ENCODE measurements at regions not wholly inside any gene's neighbourhood (a gene's known extent, or its start where the extent isn't known, plus 50 kb on each side); places are given as distances from the start of the nearest gene placed in this dataset.

DNA sequence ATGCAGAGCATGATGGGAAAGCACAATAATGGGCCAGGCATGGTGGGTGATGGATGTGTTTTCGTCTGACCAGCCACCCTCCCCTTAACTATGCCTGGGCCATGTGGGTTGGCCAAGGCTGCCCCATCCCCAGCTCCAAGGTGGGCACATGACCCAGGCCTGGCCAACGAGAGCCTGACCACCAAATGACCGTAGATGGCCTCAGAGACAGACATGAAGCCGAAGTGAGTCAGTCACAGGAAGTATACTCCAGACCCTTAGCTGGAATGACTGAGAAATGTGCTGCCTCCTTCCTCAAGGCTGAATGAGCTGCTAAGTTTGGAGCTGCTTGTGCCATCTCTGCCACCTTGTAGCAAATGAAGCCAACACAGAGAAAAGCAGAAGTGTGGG is 233.6 kb downstream of the BCL11B start:
- no peak overlapping the region for H3K4me3 ChIP-seq (ENCODE audit: control insufficient read depth, low read depth, low read length)
- TF ChIP-seq, protein P1, sequence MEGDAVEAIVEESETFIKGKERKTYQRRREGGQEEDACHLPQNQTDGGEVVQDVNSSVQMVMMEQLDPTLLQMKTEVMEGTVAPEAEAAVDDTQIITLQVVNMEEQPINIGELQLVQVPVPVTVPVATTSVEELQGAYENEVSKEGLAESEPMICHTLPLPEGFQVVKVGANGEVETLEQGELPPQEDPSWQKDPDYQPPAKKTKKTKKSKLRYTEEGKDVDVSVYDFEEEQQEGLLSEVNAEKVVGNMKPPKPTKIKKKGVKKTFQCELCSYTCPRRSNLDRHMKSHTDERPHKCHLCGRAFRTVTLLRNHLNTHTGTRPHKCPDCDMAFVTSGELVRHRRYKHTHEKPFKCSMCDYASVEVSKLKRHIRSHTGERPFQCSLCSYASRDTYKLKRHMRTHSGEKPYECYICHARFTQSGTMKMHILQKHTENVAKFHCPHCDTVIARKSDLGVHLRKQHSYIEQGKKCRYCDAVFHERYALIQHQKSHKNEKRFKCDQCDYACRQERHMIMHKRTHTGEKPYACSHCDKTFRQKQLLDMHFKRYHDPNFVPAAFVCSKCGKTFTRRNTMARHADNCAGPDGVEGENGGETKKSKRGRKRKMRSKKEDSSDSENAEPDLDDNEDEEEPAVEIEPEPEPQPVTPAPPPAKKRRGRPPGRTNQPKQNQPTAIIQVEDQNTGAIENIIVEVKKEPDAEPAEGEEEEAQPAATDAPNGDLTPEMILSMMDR (conservative IDR thresholded peaks at IDR 0.05; ENCODE audit: control insufficient read depth, insufficient read depth, low read depth, low read length): no peak
- peak; percentile 31 for DNase-seq (ENCODE audit: low read depth)

DNA sequence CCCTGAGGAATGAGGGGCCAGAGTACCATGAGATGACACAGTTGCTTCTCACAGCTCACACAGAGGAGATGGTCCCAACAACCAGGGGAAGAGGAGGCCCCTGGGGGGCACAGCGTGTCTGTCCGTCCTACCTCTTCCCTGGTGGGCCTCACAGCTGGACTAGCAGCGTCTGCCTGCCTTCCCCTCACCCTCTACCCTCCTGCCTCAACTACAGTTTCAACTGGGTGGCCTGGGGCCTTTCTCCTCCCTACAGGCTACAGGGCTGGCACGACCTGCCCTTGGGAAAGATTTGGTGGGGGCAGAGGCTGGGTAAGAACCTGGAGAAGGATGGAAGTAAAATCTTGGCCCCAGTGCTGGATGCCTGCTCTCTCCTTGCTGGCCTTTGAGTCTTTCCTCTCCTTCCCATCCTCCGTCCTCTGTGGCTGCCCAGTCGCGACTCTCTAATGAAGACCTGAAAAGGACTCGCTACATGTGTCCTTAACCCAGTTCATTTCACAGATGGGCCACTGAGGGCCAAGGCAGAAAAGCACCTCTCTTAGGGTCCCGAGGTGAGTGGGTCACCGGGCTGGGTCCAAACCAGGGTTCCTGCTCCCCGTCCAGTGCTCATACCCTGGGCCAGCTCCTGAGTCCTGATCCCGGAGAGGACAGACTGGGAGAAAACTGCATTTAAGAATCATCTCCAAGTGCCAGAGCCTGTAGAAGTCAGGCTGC is 232.5 kb downstream of the BCL11B start:
- H3K4me3 ChIP-seq (ENCODE audit: control insufficient read depth, low read depth, low read length): no peak overlapping the region
- TF ChIP-seq, protein P1 (conservative IDR thresholded peaks at IDR 0.05; ENCODE audit: control insufficient read depth, insufficient read depth, low read depth, low read length): no peak
- no peak for DNase-seq (ENCODE audit: low read depth)

DNA sequence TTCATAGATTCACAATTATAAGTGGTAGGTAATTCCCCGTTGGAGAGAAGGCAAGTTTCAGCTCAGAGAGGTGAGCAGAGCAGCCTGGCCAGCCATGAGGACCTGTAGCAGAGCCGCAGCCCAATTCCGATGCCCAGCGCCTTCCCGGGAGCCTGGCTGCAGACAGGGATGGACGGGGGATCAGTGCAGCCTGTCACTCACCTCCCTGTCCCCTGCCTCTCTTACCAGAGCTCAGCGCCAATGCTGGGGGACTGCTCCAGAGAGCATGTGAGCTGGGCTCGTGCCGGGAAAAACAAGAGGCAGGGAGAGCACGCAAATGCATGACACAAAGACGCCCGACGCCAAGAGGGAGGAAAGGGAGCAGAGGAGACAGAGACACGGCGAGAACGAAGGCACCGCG is 231.9 kb downstream of the BCL11B start:
- TF ChIP-seq, protein P1 (conservative IDR thresholded peaks at IDR 0.05; ENCODE audit: control insufficient read depth, insufficient read depth, low read depth, low read length): no peak
- H3K4me3 ChIP-seq (ENCODE audit: control insufficient read depth, low read depth, low read length): no peak overlapping the region
- DNase-seq (ENCODE audit: low read depth): no peak

DNA sequence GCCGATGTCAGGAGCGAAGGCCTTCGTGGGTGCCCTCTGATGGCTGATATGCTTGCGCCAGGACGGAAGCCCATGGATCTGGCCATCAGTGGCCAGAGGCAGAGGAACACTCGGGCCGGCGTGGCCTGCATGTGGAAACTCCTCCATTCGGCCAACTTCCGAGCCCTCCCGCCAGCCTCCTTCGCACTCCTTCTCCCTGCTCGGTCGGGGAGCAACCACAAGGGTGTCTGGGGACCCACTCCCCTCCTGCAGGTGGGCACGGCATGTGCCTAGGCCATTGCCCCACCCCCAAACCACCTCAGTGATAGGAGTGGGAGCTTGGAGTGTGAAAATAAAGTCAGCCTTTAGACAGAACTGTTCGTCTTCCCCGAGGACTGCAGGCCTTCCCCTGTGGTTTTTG is 231.3 kb downstream of the BCL11B start:
- H3K4me3 ChIP-seq (ENCODE audit: control insufficient read depth, low read depth, low read length): no peak overlapping the region
- TF ChIP-seq, protein P1 (conservative IDR thresholded peaks at IDR 0.05; ENCODE audit: control insufficient read depth, insufficient read depth, low read depth, low read length): no peak
- no peak for DNase-seq (ENCODE audit: low read depth)

DNA sequence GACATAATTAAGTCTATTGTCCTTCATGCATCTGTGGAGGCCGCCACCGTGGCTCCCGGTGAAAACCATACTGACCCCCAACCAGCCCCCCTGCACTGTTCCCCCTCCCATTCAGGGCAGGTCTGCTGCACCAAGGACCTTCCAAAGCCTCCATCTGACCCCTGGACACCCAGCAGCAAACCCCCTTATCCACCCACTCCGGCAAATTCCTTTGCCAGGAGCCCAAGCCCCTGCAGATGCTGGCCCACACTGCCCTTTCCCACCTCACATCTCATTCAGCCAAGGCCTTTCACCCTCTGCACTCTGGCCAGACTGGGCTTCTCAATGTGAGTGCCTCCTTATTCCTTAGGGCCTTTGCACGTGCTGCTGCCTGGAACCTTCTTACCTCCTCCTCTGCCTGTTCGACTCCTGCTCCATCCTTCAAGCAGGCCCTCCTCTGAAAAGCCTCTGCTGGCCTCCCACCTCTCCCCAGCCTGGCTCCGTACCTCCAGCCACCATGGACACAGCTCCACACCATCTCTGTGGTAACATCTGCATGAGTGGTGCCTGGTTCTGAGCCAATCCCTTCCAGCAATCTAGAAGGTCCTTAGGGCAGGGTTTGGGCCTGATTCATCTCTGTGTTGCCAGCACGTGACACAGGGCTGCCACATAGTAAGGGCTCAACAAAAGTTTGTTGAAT is 230.7 kb downstream of the BCL11B start:
- TF ChIP-seq, protein P1 (conservative IDR thresholded peaks at IDR 0.05; ENCODE audit: control insufficient read depth, insufficient read depth, low read depth, low read length): no peak
- DNase-seq (ENCODE audit: low read depth): no peak
- H3K4me3 ChIP-seq (ENCODE audit: control insufficient read depth, low read depth, low read length): no peak overlapping the region

DNA sequence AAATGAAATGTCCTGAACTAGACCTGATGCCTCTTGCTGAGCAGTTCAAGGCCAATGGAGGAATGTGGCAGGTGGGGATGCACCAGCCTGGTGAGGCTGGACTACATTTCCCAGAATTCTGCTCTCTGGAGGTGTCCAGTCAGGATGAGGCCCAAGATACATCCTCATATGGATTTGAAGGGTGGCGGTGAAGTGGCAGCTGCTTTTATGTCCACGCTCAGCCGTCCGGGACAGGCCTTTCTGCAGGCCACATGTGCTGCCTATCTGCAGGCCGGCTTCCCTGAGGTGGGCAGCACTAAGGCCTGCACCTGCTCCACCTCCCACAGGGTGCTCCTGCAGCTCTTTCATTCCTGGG is 230.2 kb downstream of the BCL11B start:
- no peak overlapping the region for H3K4me3 ChIP-seq (ENCODE audit: control insufficient read depth, low read depth, low read length)
- DNase-seq (ENCODE audit: low read depth): no peak
- TF ChIP-seq, protein P1 (conservative IDR thresholded peaks at IDR 0.05; ENCODE audit: control insufficient read depth, insufficient read depth, low read depth, low read length): no peak

All from fibroblast of mammary gland (primary cell).